ENCODE measurements at regions not wholly inside any gene's neighbourhood (a gene's known extent, or its start where the extent isn't known, plus 50 kb on each side); places are given as distances from the start of the nearest gene placed in this dataset.

DNA sequence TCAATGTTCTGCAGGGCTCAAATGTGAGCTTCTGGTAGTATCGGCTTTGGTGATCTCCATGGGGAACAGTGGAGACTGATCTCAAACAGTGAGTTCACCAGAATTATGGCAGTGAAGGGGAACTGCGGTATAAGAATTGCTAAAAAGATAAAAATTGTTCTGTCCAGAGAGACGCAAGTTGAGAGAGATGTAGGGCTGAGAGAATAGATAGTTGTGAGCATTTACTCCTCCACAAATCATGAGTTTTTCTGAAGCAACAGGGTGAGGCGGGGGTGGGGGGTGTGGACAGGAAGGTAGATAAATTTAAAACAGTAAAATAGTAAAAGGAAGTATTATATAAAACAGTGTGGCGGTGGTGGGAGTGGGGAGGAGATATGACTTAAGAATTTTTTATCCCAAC is 98.6 kb upstream of the NEDD9 start:
- no peak for ATAC-seq
- TF ChIP-seq ZC3H10 (CRISPR knock-in tag; IDR thresholded peaks at IDR 0.05) = no peak
- no peak for TF ChIP-seq PPARA (CRISPR knock-in tag; IDR thresholded peaks at IDR 0.05; ENCODE audit: borderline replicate concordance)
- no peak for TF ChIP-seq ZFP30 (CRISPR knock-in tag; IDR thresholded peaks at IDR 0.05)
- TF ChIP-seq ESRRG (CRISPR knock-in tag; IDR thresholded peaks at IDR 0.05) = no peak
- no peak for TF ChIP-seq TOX (CRISPR knock-in tag; IDR thresholded peaks at IDR 0.05; ENCODE audit: borderline replicate concordance)
- TF ChIP-seq ZNF8 (CRISPR knock-in tag; IDR thresholded peaks at IDR 0.05) = no peak

DNA sequence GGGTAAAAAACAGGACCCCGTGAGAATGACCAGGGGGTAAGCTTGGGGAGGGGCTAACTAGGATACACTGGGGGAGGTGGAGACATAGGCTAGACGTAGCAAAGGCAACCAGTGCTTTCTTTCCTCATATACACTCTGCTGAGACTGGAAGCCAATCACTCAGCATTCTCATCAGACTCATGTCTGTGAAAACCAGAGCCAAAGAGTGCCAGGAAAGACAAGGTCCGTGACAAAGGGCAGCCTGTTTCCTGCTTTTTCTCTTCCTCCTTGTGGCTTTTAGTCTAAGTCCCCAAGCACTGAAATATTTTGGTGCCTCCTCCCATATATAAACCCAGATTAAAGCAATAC is 97.9 kb upstream of the NEDD9 start:
- TF ChIP-seq OSR1 (CRISPR knock-in tag; IDR thresholded peaks at IDR 0.05) = no peak
- no peak for TF ChIP-seq ZFP3 (CRISPR knock-in tag; IDR thresholded peaks at IDR 0.05)
- TF ChIP-seq PATZ1 (CRISPR knock-in tag; IDR thresholded peaks at IDR 0.05; ENCODE audit: borderline replicate concordance) = no peak
- no peak for TF ChIP-seq BACH2 (CRISPR knock-in tag; IDR thresholded peaks at IDR 0.05; ENCODE audit: borderline replicate concordance)
- TF ChIP-seq ARNTL (CRISPR knock-in tag; IDR thresholded peaks at IDR 0.05; ENCODE audit: borderline replicate concordance, low read depth) = no peak
- no peak for TF ChIP-seq ZC3H10 (CRISPR knock-in tag; IDR thresholded peaks at IDR 0.05)
- TF ChIP-seq ISL1 (CRISPR knock-in tag; IDR thresholded peaks at IDR 0.05) = no peak
- TF ChIP-seq TCF4 (CRISPR knock-in tag; IDR thresholded peaks at IDR 0.05; ENCODE audit: borderline replicate concordance) = no peak
- no peak for TF ChIP-seq TSHZ2 (CRISPR knock-in tag; IDR thresholded peaks at IDR 0.05)
- TF ChIP-seq, protein P1, sequence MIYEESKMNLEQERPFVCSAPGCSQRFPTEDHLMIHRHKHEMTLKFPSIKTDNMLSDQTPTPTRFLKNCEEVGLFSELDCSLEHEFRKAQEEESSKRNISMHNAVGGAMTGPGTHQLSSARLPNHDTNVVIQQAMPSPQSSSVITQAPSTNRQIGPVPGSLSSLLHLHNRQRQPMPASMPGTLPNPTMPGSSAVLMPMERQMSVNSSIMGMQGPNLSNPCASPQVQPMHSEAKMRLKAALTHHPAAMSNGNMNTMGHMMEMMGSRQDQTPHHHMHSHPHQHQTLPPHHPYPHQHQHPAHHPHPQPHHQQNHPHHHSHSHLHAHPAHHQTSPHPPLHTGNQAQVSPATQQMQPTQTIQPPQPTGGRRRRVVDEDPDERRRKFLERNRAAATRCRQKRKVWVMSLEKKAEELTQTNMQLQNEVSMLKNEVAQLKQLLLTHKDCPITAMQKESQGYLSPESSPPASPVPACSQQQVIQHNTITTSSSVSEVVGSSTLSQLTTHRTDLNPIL (CRISPR knock-in tag; IDR thresholded peaks at IDR 0.05; ENCODE audit: low read depth) = no peak
- TF ChIP-seq ZNF70 (CRISPR knock-in tag; IDR thresholded peaks at IDR 0.05) = no peak
- no peak for TF ChIP-seq SNAI2 (CRISPR knock-in tag; IDR thresholded peaks at IDR 0.05)
- TF ChIP-seq GLIS3 (CRISPR knock-in tag; IDR thresholded peaks at IDR 0.05) = no peak
- TF ChIP-seq, protein P2, sequence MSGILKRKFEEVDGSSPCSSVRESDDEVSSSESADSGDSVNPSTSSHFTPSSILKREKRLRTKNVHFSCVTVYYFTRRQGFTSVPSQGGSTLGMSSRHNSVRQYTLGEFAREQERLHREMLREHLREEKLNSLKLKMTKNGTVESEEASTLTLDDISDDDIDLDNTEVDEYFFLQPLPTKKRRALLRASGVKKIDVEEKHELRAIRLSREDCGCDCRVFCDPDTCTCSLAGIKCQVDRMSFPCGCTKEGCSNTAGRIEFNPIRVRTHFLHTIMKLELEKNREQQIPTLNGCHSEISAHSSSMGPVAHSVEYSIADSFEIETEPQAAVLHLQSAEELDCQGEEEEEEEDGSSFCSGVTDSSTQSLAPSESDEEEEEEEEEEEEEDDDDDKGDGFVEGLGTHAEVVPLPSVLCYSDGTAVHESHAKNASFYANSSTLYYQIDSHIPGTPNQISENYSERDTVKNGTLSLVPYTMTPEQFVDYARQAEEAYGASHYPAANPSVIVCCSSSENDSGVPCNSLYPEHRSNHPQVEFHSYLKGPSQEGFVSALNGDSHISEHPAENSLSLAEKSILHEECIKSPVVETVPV (CRISPR knock-in tag; IDR thresholded peaks at IDR 0.05) = no peak

DNA sequence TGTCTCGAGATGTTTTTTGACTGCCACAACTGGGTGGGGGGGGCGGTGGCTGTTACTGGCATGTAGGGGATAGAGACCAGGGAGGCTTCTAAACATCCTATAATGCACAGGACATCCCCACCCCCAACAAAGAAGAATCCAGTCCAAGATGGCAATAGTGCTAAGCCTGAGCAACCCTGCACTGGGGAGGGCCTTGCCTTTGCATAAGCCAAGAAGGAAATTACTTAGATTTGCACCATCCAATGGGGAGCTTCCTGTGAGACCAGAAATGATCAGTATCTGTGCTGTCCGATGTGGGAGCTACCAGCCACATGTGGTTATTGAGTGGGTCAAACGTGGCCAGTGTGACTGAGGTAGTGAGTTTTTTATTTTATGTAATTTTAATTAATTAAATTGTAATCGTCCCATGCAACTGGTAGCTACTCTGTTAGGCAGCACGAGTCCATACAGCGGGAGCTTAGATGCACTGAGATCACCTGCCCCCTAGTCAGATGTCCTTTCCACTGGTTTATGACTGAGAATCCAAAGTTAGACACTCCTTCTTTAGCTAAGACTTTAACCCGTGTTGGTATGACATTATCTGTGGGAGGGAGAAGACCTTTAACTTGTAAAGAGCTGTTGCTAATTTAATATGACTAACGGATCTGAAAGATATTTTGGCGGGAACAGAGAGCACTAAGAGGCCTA is 97.4 kb upstream of the NEDD9 start:
- TF ChIP-seq TCF4 (CRISPR knock-in tag; IDR thresholded peaks at IDR 0.05; ENCODE audit: borderline replicate concordance) (no peak), GLIS3 (CRISPR knock-in tag; IDR thresholded peaks at IDR 0.05) (no peak), ZFP3 (CRISPR knock-in tag; IDR thresholded peaks at IDR 0.05) (no peak), ZNF8 (CRISPR knock-in tag; IDR thresholded peaks at IDR 0.05) (no peak), ISL1 (CRISPR knock-in tag; IDR thresholded peaks at IDR 0.05) (no peak), ZFP30 (CRISPR knock-in tag; IDR thresholded peaks at IDR 0.05) (no peak), ZC3H10 (CRISPR knock-in tag; IDR thresholded peaks at IDR 0.05) (no peak)
- TF ChIP-seq, protein P1 (CRISPR knock-in tag; IDR thresholded peaks at IDR 0.05; ENCODE audit: low read depth) = no peak
- no peak for ATAC-seq

More for the DNA sequence above, 97.9 kb upstream of the NEDD9 start:
- ATAC-seq = no peak
